Tibial artery (tissue), 4 donors: ENCODE measurements at regions not wholly inside any gene's neighbourhood (a gene's known extent, or its start where the extent isn't known, plus 50 kb on each side); places are given as distances from the start of the nearest gene placed in this dataset.
"Not testable (repeated sequence)": the region's sequence is repeated elsewhere in the genome, so short reads cannot be mapped to it uniquely, and the experiment has no call there.

Source experiments
- DNase-seq, 2 donors: peaks; one replicate each; pipeline ENCODE4 v3.0.0-alpha.2; 2019
- H3K27ac ChIP-seq, 2 donors: fragments of 200-600 bp; sonication (generic) in 1 of 2; 1 replicate in 1 of 2; 2 replicates in 1 of 2; pipeline ENCODE4 v1.5.1; 2018 to 2019; ENCODE audit warnings: mild to moderate bottlenecking in 1 of 2
- H3K27me3 ChIP-seq, 2 donors: fragments of 200-600 bp; sonication (generic) in 1 of 2; one replicate each; pipeline versions ENCODE4 v1.5.1 to v1.6.0; 2016 to 2019
- H3K36me3 ChIP-seq, 3 donors: fragments of 200-600 bp; sonication (generic) in 2 of 3; one replicate each; pipeline ENCODE4 v1.5.1; 2016 to 2019; ENCODE audit warnings: mild to moderate bottlenecking in 2 of 3
- H3K4me1 ChIP-seq, 4 donors: fragments of 200-600 bp; sonication (generic) in 2 of 4; 1 replicate in 3 of 4; 2 replicates in 1 of 4; pipeline ENCODE4 v1.5.1; 2016 to 2019
- H3K4me3 ChIP-seq, 2 donors: fragments of 200-600 bp; sonication (generic) in 1 of 2; 1 replicate in 1 of 2; 2 replicates in 1 of 2; pipeline ENCODE4 v1.5.1; 2018 to 2019; ENCODE audit warnings: mild to moderate bottlenecking in 2 of 2
- H3K9me3 ChIP-seq, 3 donors: fragments of 200-600 bp; sonication (generic) in 1 of 3; one replicate each; pipeline ENCODE4 v1.5.1; 2016 to 2019
- intact Hi-C: fragments of 100-400 bp; cut with DNase I; formaldehyde crosslinking; loops from one replicate; pipeline ENCODE4 v1.15.0; 2023; ENCODE audit warnings: low total_unique reads

DNA sequence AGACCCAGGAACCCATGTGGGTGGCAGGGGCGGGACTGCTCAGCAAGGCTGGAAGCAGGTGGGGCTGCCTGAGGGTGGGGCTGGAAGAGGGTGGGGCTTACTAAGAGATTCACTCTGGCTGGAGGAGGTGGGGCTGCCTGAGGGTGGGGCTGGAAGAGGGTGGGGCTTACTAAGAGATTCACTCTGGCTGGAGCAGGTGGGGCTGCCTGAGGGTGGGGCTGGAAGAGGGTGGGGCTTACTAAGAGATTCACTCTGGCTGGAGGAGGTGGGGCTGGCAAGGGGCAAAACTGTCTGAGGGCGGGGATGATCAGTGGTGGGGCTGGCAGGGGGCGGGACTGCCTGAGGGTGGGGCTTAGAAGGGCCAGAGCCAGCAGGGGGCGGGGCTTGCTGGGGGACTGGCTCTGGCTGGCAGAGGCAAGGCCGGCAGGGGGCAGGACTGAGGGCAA, 212.8 kb upstream of the LRRC61 start:
- DNase-seq, H3K4me3 ChIP-seq, H3K27ac ChIP-seq, H3K27me3 ChIP-seq, H3K9me3 ChIP-seq, H3K4me1 ChIP-seq, intact Hi-C loops, H3K36me3 ChIP-seq: not testable (repeated sequence)

DNA sequence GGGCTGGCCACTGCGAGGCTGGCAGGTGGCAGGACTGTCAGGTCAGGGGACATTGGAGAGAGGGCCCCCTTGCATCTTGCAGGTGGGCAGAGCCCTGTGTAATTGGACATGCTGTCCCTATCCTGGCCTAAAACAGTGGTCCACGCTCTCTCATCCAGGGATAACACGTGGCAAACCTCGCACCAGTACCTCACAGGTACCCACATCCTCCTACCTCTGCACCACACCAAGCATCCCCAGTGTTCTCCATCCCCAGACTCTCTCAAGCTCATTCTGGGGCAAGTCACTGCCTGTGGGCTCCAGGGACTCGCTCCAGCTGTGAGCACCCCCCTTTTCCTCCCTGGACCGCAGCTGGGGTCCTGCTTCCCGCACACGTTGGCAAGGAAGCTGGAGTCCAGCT, 212.3 kb upstream of the LRRC61 start:
- DNase-seq, H3K27me3 ChIP-seq, H3K4me1 ChIP-seq, H3K27ac ChIP-seq, intact Hi-C loops, H3K36me3 ChIP-seq, H3K9me3 ChIP-seq, H3K4me3 ChIP-seq: not testable (repeated sequence)

DNA sequence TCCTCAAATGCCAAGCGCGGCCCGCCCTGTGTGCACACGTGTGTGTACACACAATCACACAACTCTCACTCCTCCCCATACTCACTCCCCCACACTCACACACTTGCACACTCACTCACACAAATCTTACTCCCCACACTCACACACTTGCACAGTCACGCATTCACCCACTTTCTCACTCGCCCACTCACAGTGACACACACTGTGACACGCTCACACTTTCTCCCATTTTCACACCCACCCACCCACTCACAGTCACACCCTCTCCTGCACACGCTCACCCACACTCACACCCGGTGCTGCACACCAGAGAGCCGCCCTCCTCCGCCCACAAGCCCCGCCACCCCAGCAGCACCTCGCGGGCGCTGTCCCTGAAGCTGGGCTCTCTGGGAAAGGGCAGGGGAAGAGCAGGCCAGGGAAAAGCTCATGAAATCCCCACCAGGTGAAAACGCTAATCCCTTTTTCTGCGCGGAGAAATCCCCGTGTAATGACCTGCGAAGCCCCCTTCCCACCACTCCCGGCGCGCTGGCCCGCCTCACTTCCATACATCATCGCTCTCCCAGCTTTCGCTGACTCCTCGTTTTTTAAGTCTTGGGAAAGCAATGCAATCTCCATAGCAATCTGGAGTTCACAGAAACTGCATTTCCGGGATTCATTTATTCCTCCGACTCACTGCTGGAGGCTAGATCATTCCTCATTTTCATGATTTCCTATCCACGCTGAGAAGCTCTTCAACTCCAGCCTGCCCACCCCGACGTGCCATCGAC, 211.6 kb upstream of the LRRC61 start:
- H3K4me3 ChIP-seq, H3K27ac ChIP-seq, H3K9me3 ChIP-seq, intact Hi-C loops, DNase-seq, H3K4me1 ChIP-seq, H3K27me3 ChIP-seq, H3K36me3 ChIP-seq: not testable (repeated sequence)

DNA sequence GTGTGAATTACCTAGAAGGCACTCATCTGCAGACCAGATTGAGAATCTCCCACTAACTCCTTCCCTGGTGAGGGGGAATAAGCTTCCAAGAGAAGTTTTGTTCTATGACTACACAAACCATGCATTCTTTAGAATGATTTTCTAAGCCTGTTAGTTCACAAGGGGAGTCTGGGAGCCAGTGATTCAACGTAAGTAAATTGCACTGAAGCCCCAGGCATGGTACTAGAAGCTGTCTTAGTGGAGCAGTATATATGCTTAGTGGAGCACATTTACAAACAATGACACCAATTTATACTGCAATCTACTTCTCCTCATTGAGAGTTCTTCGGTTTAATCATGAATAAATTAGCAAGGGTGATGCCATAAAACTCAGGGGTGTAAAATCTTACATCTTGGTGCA, 209.9 kb upstream of the LRRC61 start:
- H3K27ac ChIP-seq, H3K4me3 ChIP-seq, intact Hi-C loops, H3K27me3 ChIP-seq, H3K4me1 ChIP-seq, H3K9me3 ChIP-seq, DNase-seq, H3K36me3 ChIP-seq: not testable (repeated sequence)

DNA sequence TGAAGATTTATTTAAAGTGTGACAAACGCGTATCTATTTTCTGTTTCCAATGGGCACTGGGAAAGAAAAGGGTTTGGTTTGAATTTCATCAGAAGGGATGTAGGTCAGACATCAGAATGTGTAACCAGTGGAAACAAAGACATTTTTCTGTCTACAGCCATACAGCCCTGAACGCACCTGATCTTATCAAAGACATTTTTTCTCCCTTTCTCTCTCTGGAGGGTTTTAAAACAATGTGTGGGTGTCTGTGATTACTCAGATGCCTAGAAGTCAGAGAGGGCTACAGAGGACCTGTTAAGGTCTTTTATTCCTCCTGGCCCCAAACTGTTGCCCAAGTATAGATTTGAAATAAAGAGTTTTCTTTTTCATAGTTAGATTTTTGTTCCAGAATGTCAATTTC, 208.6 kb upstream of the LRRC61 start:
- H3K36me3 ChIP-seq, DNase-seq, H3K27me3 ChIP-seq, intact Hi-C loops, H3K4me3 ChIP-seq, H3K27ac ChIP-seq, H3K9me3 ChIP-seq, H3K4me1 ChIP-seq: not testable (repeated sequence)

DNA sequence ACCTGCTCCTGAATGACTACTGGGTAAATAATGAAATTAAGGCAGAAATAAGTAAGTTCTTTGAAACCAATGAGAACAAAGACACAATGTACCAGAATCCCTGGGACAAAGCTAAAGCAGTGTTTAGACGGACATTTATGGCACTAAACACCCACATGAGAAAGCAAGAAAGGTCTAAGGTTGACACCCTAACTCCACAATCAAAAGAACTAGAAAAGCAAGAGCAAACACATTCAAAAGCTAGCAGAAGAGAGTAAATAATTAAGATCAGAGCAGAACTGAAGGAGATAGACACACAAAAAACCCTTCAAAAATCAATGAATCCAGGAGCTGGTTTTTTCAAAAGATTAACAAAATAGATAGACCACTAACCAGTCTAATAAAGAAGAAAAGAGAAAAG, 203.2 kb upstream of the LRRC61 start:
- H3K27ac ChIP-seq, H3K9me3 ChIP-seq, DNase-seq, H3K27me3 ChIP-seq, H3K4me3 ChIP-seq, H3K36me3 ChIP-seq, intact Hi-C loops, H3K4me1 ChIP-seq: not testable (repeated sequence)

DNA sequence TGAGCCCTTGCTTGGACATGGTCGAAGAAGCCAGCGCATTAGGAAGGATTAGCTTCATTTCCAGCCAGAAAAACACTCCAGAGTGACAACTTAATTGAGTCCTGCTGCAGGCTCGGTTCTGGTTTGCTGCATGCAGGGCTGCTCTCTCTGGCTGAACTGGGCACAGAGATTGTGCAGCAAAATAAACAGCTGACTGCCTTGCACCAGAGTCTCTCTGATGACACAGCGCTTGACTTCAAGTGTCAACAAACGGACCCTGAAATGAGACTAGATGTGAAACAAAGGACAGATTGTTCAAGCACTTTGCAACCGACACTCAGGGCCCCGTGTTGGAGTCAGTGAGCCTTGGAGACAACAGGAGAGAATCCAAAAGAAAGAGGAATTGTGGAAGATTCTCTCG, 197.3 kb upstream of the LRRC61 start:
- H3K4me3 ChIP-seq, H3K9me3 ChIP-seq, DNase-seq, H3K4me1 ChIP-seq, intact Hi-C loops, H3K27ac ChIP-seq, H3K36me3 ChIP-seq, H3K27me3 ChIP-seq: not testable (repeated sequence)

DNA sequence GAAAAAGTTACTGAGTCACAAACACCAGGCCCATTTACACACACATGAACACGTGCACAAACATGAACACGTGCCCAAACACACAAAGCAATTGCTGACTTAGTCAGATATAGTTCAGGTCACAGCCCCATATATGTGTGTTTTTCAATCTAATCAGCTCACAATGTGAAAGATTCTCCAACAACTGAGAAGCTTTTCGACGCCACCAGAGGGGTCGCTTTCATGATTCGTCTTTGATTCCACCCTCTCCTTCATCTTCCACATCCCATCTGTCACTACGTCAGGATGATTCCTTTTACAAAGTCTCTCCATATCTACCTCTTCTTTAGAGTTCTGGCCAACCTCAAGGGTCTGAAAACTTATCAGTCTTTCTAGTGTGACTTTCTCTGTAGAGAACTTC, 188.7 kb upstream of the LRRC61 start:
- H3K4me1 ChIP-seq, DNase-seq, H3K36me3 ChIP-seq, H3K9me3 ChIP-seq, H3K27me3 ChIP-seq, H3K27ac ChIP-seq, intact Hi-C loops, H3K4me3 ChIP-seq: not testable (repeated sequence)

DNA sequence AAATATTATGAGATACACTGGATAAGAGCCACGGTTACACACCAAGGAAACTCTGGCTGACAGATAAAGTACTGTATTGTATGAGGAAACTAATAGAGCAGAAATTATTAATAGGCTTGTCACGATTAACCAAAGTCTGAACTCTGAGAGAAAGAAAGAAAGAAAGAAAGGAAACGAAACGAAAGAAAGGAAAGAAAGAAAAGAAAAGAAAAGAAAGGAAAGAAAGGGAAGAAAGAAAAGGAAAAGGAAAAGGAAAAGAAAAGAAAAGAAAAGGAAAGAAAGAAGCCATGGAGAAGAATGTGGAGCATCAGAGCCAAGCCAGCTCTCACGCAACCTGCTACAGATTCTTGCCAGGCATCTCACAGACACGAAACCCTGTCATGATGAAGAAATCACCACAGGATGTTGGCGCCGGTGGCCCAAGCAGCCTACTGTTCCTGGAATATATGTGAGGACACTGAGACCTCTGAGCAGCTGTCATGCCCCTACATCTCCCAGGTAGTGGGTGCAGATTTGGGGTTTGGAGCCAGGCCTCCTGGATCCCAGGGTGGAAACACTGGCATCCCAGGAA, 187.4 kb upstream of the LRRC61 start:
- H3K9me3 ChIP-seq, H3K36me3 ChIP-seq, DNase-seq, H3K4me1 ChIP-seq, H3K27ac ChIP-seq, H3K27me3 ChIP-seq, intact Hi-C loops, H3K4me3 ChIP-seq: not testable (repeated sequence)

DNA sequence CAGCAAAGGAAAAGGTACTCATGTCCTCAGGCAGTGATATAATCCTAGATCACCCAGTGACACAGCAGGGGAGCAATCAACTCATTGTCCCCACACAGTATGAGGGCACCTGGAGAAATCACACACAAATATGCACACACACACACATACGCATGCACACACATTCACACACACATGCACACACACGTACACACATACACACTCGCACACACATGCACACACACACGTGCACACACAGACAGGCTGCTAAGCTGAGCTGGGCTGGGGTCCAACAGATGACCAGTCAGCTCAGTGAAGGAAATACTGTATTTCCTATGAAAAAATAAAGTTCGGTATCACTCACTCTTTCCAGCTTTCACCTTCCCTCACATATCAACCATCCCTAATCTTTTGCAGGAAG, 183.3 kb upstream of the LRRC61 start:
- not testable (repeated sequence) for DNase-seq

DNA sequence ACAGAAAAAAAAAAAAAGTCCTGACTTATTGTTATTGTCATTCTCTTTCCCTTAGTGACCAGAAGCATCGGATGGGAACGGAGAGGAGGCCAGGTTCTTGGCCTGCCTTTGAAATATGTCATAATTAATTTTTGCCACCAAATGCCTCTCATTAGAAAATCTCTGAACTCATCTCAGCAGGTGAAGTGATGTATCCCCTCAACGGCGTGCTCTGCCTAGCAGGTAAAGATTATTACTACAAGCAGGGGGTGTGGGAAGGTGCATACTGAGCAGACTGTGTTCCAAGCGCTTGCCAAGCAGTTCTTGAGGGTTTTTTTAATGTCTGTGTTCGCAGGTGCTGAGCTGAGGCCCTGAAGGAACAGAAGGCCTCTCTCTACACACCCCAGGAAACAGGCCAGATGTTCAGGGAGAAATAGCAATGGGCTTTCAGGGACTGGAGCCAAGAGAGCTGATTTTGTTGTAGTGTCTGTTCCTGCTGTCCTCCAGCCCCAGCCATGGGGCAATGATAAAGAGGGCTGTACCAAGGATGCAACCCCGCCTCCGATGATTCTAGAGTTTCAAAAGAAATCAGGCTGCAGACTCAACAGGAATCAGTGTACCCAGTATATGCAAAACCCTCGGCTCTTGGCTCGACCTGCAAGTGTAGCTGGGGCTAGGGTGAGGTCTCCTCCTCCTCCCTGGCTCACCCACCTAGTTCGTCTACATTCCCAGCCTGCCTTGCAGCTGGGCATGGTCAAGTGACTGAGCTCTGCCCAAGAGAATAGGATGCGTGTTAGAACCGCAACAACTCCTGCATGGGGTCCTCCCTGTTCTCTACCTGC, 181.4 kb upstream of the LRRC61 start:
- H3K27ac ChIP-seq, H3K9me3 ChIP-seq, intact Hi-C loops, DNase-seq, H3K4me3 ChIP-seq, H3K27me3 ChIP-seq, H3K36me3 ChIP-seq, H3K4me1 ChIP-seq: not testable (repeated sequence)

More for the DNA sequence above, 183.3 kb upstream of the LRRC61 start:
- H3K9me3 ChIP-seq, H3K27ac ChIP-seq, H3K4me1 ChIP-seq, intact Hi-C loops, H3K4me3 ChIP-seq, H3K36me3 ChIP-seq, H3K27me3 ChIP-seq: not testable (repeated sequence)

DNA sequence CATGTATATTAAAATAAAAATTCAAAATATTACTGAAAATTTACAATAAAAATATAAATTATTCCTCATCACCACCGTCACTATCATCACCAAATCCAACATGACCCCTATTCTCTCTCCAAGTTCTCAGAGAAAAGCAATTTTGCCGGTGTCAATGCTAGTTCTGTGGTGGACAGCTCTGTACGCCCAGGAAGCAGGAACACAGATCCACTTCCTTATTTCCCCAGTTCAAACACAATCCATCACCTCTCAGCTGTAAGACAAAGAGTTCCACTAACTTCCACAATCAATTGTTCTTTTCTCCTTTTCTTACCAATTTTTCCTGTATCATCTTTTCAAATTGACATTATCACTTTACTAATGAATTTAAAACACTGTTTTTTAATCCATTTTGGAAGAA, 177.0 kb upstream of the LRRC61 start:
- H3K9me3 ChIP-seq, H3K4me3 ChIP-seq, intact Hi-C loops, H3K4me1 ChIP-seq, H3K36me3 ChIP-seq, H3K27ac ChIP-seq, H3K27me3 ChIP-seq, DNase-seq: not testable (repeated sequence)

DNA sequence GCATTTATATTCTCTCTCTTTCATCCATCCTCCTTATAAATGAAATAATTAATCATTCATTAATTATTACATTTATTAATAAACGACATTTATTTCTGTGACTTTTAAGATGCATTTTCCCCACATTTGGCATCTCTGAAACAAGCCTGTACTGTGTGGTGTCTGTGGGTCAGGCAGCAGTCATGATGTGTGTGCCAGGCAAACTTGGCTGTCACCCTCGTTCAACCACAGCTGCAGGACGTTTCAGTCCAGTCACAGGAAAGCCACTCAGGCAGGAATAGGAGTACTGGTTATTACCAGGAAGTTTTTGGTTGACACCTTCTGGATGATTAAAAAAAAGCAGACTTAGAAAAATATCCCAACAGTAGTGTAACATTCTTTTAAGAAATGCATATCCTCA, 175.6 kb upstream of the LRRC61 start:
- DNase-seq, intact Hi-C loops: not testable (repeated sequence)

DNA sequence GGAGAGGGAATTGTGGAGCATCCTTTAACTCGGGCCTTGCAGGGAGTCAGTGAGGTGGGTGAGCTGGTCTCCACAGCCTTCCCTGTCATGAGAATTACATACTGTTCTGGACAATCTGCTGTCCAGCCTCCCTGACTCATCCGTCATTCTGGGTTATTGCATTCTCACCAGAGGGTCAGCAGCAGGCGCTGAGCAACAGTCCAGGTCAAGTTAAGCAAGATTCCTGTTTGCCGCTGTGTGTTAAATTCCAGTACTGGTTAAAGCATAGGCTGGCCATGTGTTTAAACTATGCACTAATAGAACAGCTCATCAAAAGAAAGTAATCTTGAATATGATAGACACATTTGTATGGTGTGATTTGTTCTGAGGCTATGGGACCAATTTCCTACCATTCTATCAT, 167.1 kb upstream of the LRRC61 start:
- H3K27me3 ChIP-seq, H3K36me3 ChIP-seq, H3K9me3 ChIP-seq, H3K4me1 ChIP-seq, H3K4me3 ChIP-seq, H3K27ac ChIP-seq, DNase-seq, intact Hi-C loops: not testable (repeated sequence)

More for the DNA sequence above, 175.6 kb upstream of the LRRC61 start:
- not testable (repeated sequence) for H3K4me1 ChIP-seq, H3K27ac ChIP-seq, H3K36me3 ChIP-seq, H3K4me3 ChIP-seq, H3K9me3 ChIP-seq, H3K27me3 ChIP-seq
